ENCODE measurements at regions not wholly inside any gene's neighbourhood (a gene's known extent, or its start where the extent isn't known, plus 50 kb on each side); places are given as distances from the start of the nearest gene placed in this dataset.
"Not testable (repeated sequence)": the region's sequence is repeated elsewhere in the genome, so short reads cannot be mapped to it uniquely, and the experiment has no call there.

- no peak for TF ChIP-seq CTCF (IDR thresholded peaks at IDR 0.05; ENCODE audit: low read depth, low read length)
These were observed 80.5 kb upstream of the PPARGC1A start for GRCh38 chr4:23970201-23970850.

GRCh38 chr4:23969635-23970145, 79.8 kb upstream of the PPARGC1A start:
- no peak for DNase-seq (ENCODE audit: low read depth in 2 of 2)
- TF ChIP-seq CTCF (IDR thresholded peaks at IDR 0.05; ENCODE audit: low read depth, low read length), result no peak
- no peak overlapping the region for H3K4me3 ChIP-seq (replicated peaks in 1 of 2; ENCODE audit: low read depth in 2 of 2, low read length in 2 of 2)

More at GRCh38 chr4:23970201-23970850, 80.5 kb upstream of the PPARGC1A start:
- no peak overlapping the region for H3K4me3 ChIP-seq (replicated peaks in 1 of 2; ENCODE audit: low read depth in 2 of 2, low read length in 2 of 2)
- no peak for DNase-seq (ENCODE audit: low read depth in 2 of 2)

- no peak for DNase-seq (ENCODE audit: low read depth in 2 of 2)
- no peak for TF ChIP-seq CTCF (IDR thresholded peaks at IDR 0.05; ENCODE audit: low read depth, low read length)
- no peak overlapping the region for H3K4me3 ChIP-seq (replicated peaks in 1 of 2; ENCODE audit: low read depth in 2 of 2, low read length in 2 of 2)
These were observed 77.4 kb upstream of the PPARGC1A start for GRCh38 chr4:23967281-23967680.

GRCh38 chr4:23966725-23967124, 76.9 kb upstream of the PPARGC1A start:
- H3K4me3 ChIP-seq (replicated peaks in 1 of 2; ENCODE audit: low read depth in 2 of 2, low read length in 2 of 2), result no peak overlapping the region
- TF ChIP-seq CTCF (IDR thresholded peaks at IDR 0.05; ENCODE audit: low read depth, low read length), result peak; percentile 22
- DNase-seq (ENCODE audit: low read depth in 2 of 2), result peak; percentile 6 to 25

- H3K4me3 ChIP-seq (replicated peaks in 1 of 2; ENCODE audit: low read depth in 2 of 2, low read length in 2 of 2), result no peak overlapping the region
- DNase-seq (ENCODE audit: low read depth in 2 of 2), result no peak
- TF ChIP-seq CTCF (IDR thresholded peaks at IDR 0.05; ENCODE audit: low read depth, low read length), result no peak
These were observed 72.6 kb upstream of the PPARGC1A start for GRCh38 chr4:23962462-23962861.

- not testable (repeated sequence) for DNase-seq (ENCODE audit: low read depth in 2 of 2)
These were observed 71.5 kb upstream of the PPARGC1A start for GRCh38 chr4:23961395-23961794.

GRCh38 chr4:23959396-23960148, 69.7 kb upstream of the PPARGC1A start:
- no peak for DNase-seq (ENCODE audit: low read depth in 2 of 2)
- no peak for TF ChIP-seq CTCF (IDR thresholded peaks at IDR 0.05; ENCODE audit: low read depth, low read length)
- H3K4me3 ChIP-seq (replicated peaks in 1 of 2; ENCODE audit: low read depth in 2 of 2, low read length in 2 of 2), result no peak overlapping the region

More at GRCh38 chr4:23961395-23961794, 71.5 kb upstream of the PPARGC1A start:
- H3K4me3 ChIP-seq (replicated peaks in 1 of 2; ENCODE audit: low read depth in 2 of 2, low read length in 2 of 2), result not testable (repeated sequence)

Data from cardiac fibroblast (primary cell).